Endothelial cell (in vitro differentiated cells): ENCODE measurements at regions not wholly inside any gene's neighbourhood (a gene's known extent, or its start where the extent isn't known, plus 50 kb on each side); places are given as distances from the start of the nearest gene placed in this dataset.

ENCODE experiments used
- DNase-seq: peaks from one replicate; pipeline ENCODE4 v3.0.0; 2021; ENCODE audit warnings: low spot score
- H3K27ac Mint-ChIP-seq: one replicate; pipeline ENCODE4 v1.8.0; 2021; ENCODE audit warnings: mixed read lengths, inconsistent platforms; ENCODE audit not compliant: unreplicated experiment
- H3K27me3 Mint-ChIP-seq: one replicate; pipeline ENCODE4 v1.8.0; 2021; ENCODE audit warnings: mild to moderate bottlenecking, moderate library complexity, mixed read lengths, inconsistent platforms; ENCODE audit not compliant: unreplicated experiment
- H3K36me3 Mint-ChIP-seq: one replicate; pipeline ENCODE4 v1.8.0; 2021; ENCODE audit warnings: mild to moderate bottlenecking, low read depth, mixed read lengths, inconsistent platforms; ENCODE audit not compliant: unreplicated experiment
- H3K4me1 Mint-ChIP-seq: one replicate; pipeline ENCODE4 v1.8.0; 2021; ENCODE audit warnings: mild to moderate bottlenecking, mixed read lengths, inconsistent platforms; ENCODE audit not compliant: unreplicated experiment
- H3K4me3 Mint-ChIP-seq: one replicate; pipeline ENCODE4 v1.8.0; 2021; ENCODE audit warnings: mild to moderate bottlenecking, mixed read lengths, inconsistent platforms; ENCODE audit not compliant: unreplicated experiment
- H3K9me3 Mint-ChIP-seq: one replicate; pipeline ENCODE4 v1.8.0; 2021; ENCODE audit warnings: mixed read lengths, inconsistent platforms; ENCODE audit not compliant: unreplicated experiment
- TF ChIP-seq, protein P1 (sequence below): fragments of 200-600 bp; sonication (generic); IDR thresholded peaks from one replicate; pipeline ENCODE4 v1.5.0; 2021; ENCODE audit warnings: antibody characterized with exemption; ENCODE audit not compliant: unreplicated experiment

DNA sequence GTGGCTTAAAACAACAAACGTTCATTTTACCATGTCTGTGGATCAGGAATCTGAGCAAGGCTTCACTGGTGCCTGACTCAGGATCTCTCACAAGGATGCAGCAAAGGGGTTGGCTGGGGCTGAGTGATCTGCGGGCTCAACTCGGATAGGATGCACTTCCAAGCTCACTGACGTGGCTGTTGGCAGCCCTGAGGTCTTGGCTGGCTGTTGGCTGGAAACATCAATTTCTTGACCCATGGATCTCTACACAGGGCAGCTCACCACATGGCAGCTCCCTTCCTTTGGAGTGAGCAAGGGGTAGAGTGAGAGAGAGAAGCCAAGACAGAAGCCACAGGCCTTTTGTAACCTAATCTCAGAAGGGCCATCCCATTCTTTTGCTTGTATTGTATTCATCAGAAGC is 202.1 kb downstream of the NXNL2 start:
- no peak for DNase-seq
- H3K27me3 Mint-ChIP-seq = no peaks in the 10 kb centered on the region
- H3K4me1 Mint-ChIP-seq = no peaks in the 10 kb centered on the region
- no peaks in the 10 kb centered on the region for H3K9me3 Mint-ChIP-seq
- TF ChIP-seq, protein P1, sequence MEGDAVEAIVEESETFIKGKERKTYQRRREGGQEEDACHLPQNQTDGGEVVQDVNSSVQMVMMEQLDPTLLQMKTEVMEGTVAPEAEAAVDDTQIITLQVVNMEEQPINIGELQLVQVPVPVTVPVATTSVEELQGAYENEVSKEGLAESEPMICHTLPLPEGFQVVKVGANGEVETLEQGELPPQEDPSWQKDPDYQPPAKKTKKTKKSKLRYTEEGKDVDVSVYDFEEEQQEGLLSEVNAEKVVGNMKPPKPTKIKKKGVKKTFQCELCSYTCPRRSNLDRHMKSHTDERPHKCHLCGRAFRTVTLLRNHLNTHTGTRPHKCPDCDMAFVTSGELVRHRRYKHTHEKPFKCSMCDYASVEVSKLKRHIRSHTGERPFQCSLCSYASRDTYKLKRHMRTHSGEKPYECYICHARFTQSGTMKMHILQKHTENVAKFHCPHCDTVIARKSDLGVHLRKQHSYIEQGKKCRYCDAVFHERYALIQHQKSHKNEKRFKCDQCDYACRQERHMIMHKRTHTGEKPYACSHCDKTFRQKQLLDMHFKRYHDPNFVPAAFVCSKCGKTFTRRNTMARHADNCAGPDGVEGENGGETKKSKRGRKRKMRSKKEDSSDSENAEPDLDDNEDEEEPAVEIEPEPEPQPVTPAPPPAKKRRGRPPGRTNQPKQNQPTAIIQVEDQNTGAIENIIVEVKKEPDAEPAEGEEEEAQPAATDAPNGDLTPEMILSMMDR = no peak
- H3K4me3 Mint-ChIP-seq = no peak overlapping the region
- no peaks in the 10 kb centered on the region for H3K36me3 Mint-ChIP-seq
- H3K27ac Mint-ChIP-seq = no peak overlapping the region

DNA sequence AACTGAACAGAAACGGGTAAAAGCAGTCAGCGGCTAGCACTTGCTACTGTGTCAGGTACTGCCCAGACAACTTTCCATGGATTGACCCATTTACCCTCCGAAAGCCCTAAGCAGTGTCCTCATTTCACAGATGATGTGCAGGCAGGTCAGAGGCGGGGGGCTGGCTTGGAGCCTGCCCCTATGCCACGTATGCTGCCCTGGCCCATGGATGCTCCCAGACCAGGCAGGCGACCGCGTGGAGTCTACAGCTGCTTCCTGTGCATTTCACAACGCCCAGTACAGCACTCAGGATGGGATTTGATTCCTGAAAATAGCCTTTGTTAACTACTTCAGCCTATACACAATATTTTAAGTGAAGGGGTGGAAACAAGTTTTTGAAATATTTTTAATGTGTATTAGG is 202.9 kb downstream of the NXNL2 start:
- H3K4me3 Mint-ChIP-seq = no peak overlapping the region
- no peaks in the 10 kb centered on the region for H3K9me3 Mint-ChIP-seq
- TF ChIP-seq, protein P1 = no peak
- H3K4me1 Mint-ChIP-seq = no peaks in the 10 kb centered on the region
- H3K27ac Mint-ChIP-seq = no peak overlapping the region
- H3K36me3 Mint-ChIP-seq = no peaks in the 10 kb centered on the region
- no peak for DNase-seq
- no peaks in the 10 kb centered on the region for H3K27me3 Mint-ChIP-seq

DNA sequence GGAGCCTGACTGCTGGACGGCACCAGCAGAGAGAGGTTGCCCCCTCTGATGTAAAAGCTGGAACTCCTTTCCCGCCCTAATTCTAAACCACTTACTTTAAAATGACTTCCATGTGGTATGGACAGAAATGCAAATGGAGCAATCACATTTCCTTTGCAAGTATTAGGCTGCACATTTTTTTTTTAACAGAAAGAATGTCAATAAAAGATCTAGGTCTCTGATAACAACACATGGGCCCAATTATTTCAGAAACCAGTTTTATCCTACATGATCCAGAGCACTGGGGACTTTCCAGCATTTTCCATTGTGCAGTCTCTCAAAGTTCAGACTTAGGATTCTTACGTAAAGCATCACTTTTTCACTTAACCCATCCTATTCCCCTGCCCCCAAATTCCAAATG is 203.7 kb downstream of the NXNL2 start:
- H3K27ac Mint-ChIP-seq = no peak overlapping the region
- no peaks in the 10 kb centered on the region for H3K27me3 Mint-ChIP-seq
- no peaks in the 10 kb centered on the region for H3K4me1 Mint-ChIP-seq
- no peak overlapping the region for H3K4me3 Mint-ChIP-seq
- no peak for DNase-seq
- TF ChIP-seq, protein P1 = no peak
- H3K9me3 Mint-ChIP-seq = no peaks in the 10 kb centered on the region
- no peaks in the 10 kb centered on the region for H3K36me3 Mint-ChIP-seq

DNA sequence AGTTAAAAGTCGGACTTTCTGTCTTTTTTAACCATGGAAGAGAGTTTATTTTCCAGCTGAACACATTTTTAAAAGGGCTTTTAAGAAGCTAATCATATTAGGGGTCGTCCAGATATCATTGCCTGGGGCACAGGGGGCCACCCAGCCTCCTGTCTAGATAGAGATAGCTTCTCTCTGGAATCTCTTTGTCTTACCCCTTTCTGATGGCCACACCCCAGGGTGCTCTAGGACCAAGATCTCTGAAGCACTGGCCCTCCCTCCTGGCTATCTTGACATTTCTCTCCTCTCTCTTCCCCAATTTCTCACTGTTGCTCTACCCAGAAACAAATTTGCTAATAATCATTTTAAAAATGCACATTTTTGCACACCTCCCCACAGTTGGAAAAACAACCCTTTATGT is 204.4 kb downstream of the NXNL2 start:
- DNase-seq = no peak
- no peak overlapping the region for H3K4me3 Mint-ChIP-seq
- TF ChIP-seq, protein P1 = no peak
- no peaks in the 10 kb centered on the region for H3K4me1 Mint-ChIP-seq
- no peaks in the 10 kb centered on the region for H3K9me3 Mint-ChIP-seq
- H3K36me3 Mint-ChIP-seq = no peaks in the 10 kb centered on the region
- no peaks in the 10 kb centered on the region for H3K27me3 Mint-ChIP-seq
- H3K27ac Mint-ChIP-seq = no peak overlapping the region

DNA sequence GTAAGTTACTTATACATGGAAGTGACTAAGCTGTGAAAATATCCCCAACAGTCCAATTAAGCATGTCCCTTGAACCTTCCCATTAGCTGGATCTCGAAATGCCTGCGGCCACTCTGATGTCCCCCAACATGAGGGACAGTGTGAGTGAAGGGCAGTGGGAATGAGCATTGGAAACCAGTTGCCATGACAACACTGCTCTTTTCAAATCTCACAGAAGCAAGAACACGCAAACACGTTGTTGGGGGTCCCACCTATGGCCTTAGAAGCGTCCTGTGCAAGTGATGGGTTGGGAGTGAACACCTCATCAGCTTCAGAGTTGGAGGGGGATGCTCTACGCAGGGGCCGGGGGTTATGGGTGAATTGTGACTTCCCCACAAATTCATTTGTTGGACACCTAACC is 205.9 kb downstream of the NXNL2 start:
- Mint-ChIP-seq H3K4me1 (peaks cover under 1% of the 10 kb centered on the region), H3K4me3 (no peak overlapping the region), H3K9me3 (no peaks in the 10 kb centered on the region), H3K27ac (no peak overlapping the region), H3K27me3 (no peaks in the 10 kb centered on the region), H3K36me3 (no peaks in the 10 kb centered on the region)
- TF ChIP-seq, protein P1 = no peak
- DNase-seq = no peak
